ENCODE measurements at regions not wholly inside any gene's neighbourhood (a gene's known extent, or its start where the extent isn't known, plus 50 kb on each side); places are given as distances from the start of the nearest gene placed in this dataset.

DNA sequence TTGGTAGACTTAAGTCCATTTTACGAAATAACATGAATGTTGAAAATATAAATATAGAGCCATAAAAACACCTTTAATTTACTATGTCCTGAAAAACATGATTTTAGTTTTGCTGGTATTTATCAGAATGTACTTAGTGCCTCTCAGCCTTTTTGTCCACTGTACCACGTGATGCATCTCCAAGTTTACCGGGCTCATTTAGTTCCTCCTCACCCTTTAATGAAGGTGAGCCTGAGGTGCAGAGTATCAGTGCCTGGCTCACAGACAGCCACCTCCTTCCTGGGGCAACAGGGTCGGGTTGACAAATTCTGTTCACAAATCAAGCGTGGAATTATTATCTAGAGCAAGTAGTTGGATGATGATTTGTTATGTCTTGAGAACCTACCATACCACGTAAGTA is 420.5 kb upstream of the MEIS1 start:
- H3K4me3 ChIP-seq (ENCODE audit: low read depth, low read length) = no peak overlapping the region
- TF ChIP-seq, protein P1, sequence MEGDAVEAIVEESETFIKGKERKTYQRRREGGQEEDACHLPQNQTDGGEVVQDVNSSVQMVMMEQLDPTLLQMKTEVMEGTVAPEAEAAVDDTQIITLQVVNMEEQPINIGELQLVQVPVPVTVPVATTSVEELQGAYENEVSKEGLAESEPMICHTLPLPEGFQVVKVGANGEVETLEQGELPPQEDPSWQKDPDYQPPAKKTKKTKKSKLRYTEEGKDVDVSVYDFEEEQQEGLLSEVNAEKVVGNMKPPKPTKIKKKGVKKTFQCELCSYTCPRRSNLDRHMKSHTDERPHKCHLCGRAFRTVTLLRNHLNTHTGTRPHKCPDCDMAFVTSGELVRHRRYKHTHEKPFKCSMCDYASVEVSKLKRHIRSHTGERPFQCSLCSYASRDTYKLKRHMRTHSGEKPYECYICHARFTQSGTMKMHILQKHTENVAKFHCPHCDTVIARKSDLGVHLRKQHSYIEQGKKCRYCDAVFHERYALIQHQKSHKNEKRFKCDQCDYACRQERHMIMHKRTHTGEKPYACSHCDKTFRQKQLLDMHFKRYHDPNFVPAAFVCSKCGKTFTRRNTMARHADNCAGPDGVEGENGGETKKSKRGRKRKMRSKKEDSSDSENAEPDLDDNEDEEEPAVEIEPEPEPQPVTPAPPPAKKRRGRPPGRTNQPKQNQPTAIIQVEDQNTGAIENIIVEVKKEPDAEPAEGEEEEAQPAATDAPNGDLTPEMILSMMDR (IDR thresholded peaks at IDR 0.05; ENCODE audit: control insufficient read depth, extremely low read depth, insufficient read depth) = no peak
- no peak for DNase-seq (ENCODE audit: low read depth)

DNA sequence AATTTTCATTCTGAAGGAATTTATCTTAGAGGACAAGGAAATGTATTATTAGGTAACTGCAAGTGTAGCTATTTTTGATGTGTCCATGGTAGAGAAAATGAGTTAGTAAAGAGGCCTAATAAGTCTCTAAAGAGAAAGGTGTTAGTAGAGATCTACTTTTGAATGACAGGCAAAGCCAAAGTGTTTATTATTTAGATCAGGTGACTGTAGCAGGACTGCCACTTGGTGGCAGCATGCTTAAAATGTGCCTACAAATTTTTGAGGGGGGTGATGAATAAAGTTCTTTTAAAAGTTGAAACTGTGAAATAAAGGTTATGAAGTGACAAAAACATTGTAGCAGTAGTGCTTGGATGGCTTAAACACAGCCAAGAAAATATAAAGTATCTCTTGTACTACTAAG is 421.5 kb upstream of the MEIS1 start:
- TF ChIP-seq, protein P1 (IDR thresholded peaks at IDR 0.05; ENCODE audit: control insufficient read depth, extremely low read depth, insufficient read depth) = no peak
- DNase-seq (ENCODE audit: low read depth) = no peak
- H3K4me3 ChIP-seq (ENCODE audit: low read depth, low read length) = no peak overlapping the region

DNA sequence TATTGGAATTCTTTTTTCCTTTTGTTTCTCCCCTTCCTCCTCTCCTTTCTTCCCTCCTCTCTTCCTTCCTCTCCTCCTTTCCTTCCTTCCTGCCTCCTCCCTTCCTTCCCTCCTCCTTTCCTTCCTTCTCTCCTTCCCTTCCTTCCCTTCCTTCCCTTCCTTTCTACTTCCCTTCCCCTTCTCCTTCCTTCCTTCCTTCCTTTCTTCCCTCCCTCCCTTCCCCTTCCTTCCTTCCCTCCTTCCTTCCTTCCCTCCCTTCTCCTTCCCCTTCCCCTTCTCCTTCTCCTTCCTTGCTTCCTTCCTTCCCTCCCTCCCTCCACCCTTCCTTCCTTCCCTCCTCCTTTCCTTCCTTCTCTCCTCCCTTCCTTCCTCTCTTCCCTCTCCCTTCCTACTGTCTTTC is 431.0 kb upstream of the MEIS1 start:
- H3K4me3 ChIP-seq (ENCODE audit: low read depth, low read length) = no peak overlapping the region
- TF ChIP-seq, protein P1 (IDR thresholded peaks at IDR 0.05; ENCODE audit: control insufficient read depth, extremely low read depth, insufficient read depth) = no peak
- DNase-seq (ENCODE audit: low read depth) = no peak

DNA sequence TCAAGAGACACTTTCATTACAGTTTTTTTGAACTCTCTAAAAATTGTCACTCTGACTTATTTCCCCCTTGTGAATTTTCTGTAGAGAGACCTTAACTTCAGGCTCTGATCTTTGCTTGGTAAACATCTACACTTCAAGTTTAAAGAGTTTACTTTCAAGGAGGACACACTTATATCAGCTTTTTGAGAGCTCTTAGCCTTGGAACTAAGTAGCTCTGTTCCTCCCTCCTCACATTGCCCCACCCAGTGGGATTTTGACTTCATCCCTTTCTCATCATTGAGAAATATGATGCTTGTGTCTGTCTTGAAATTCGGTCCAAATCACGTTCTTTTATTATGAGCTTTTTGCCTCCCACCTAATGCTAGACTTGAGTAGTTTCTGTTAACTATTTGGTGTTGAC is 433.4 kb upstream of the MEIS1 start:
- TF ChIP-seq, protein P1 (IDR thresholded peaks at IDR 0.05; ENCODE audit: control insufficient read depth, extremely low read depth, insufficient read depth) = no peak
- H3K4me3 ChIP-seq (ENCODE audit: low read depth, low read length) = no peak overlapping the region
- DNase-seq (ENCODE audit: low read depth) = no peak

DNA sequence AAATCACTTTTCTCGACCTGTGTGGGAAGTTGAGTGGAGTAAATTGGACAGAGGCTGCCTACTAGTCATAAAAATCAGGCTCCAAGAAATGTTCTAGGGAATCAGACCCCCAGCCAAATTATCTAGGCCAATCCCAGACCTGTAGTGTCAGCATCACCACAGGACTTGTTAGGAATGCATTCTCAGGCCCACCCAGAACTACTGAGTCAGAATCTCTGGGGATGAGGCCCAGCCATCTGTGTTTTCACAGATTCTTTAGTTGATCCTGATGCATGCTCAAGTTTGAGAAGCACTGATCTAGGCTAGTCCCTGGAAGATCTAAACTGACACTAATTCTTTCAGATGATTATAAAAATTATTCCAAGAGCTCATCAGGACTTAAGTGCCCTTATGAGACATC is 434.0 kb upstream of the MEIS1 start:
- no peak overlapping the region for H3K4me3 ChIP-seq (ENCODE audit: low read depth, low read length)
- no peak for DNase-seq (ENCODE audit: low read depth)
- TF ChIP-seq, protein P1 (IDR thresholded peaks at IDR 0.05; ENCODE audit: control insufficient read depth, extremely low read depth, insufficient read depth) = no peak

DNA sequence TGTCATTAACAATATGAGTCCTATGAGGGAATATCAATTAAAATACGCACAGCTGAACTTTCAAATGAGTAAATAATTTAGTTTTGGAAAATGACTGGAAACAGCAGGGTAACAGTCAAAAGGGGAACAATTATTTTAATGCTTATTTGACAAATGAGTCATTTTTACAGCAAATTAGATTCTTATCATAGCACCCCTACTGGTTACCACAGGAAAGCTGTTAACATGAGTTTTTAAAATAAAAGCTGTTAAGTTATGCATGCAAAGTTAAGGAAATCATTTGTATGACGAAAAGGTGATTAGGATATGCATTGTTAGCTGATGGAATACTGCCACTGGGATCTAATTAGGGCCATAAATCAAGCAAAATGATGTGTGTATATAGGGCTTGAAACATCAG is 435.1 kb upstream of the MEIS1 start:
- TF ChIP-seq, protein P1 (IDR thresholded peaks at IDR 0.05; ENCODE audit: control insufficient read depth, extremely low read depth, insufficient read depth) = no peak
- H3K4me3 ChIP-seq (ENCODE audit: low read depth, low read length) = no peak overlapping the region
- no peak for DNase-seq (ENCODE audit: low read depth)

DNA sequence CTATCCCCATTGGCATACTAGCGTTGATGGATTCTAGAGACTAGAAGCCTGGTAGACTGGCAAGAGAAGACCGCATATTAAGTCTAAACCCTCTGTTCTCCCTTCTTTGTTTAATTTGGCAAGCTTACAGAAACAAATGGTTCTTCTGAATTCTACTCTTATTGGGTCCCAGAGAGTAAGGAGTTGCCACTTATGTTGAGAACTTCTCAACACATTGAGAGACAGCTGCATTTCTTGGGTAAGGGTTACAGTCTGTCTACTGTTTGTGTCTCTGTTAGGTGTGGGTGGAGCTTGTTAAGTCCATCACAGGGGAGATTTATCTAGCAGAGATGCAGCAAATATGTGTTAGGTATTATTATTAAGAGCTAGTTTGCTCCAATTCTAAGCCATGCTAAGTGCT is 435.8 kb upstream of the MEIS1 start:
- H3K4me3 ChIP-seq (ENCODE audit: low read depth, low read length) = no peak overlapping the region
- no peak for DNase-seq (ENCODE audit: low read depth)
- TF ChIP-seq, protein P1 (IDR thresholded peaks at IDR 0.05; ENCODE audit: control insufficient read depth, extremely low read depth, insufficient read depth) = no peak

All from LNCaP clone FGC (cell line).